Sigmoid colon (tissue), 4 donors: ENCODE measurements at regions not wholly inside any gene's neighbourhood (a gene's known extent, or its start where the extent isn't known, plus 50 kb on each side); places are given as distances from the start of the nearest gene placed in this dataset.

Experiments used
- CTCF ChIP-seq, 4 experiments: fragments of 450-650 bp in 3 of 4; fragments of 200-600 bp in 1 of 4; IDR thresholded peaks; one replicate each; pipeline ENCODE4 v1.5.1; 2016 to 2019; ENCODE audit warnings: antibody characterized with exemption in 4 of 4, mild to moderate bottlenecking in 3 of 4, moderate library complexity in 2 of 4
- EP300 ChIP-seq, 4 donors: sonication (generic); formaldehyde crosslinking; IDR thresholded peaks; one replicate each; pipeline ENCODE4 v1.6.1; 2017; ENCODE audit warnings: antibody characterized with exemption in 4 of 4
- POLR2A ChIP-seq, 2 donors: fragments of 450-650 bp; IDR thresholded peaks; one replicate each; pipeline ENCODE4 v1.6.1; 2016; ENCODE audit warnings: antibody characterized with exemption in 2 of 2, mild to moderate bottlenecking in 2 of 2, moderate library complexity in 2 of 2
- POLR2AphosphoS5 ChIP-seq, 4 donors: sonication (generic); formaldehyde crosslinking; IDR thresholded peaks; one replicate each; pipeline ENCODE4 v1.6.1; 2017; ENCODE audit warnings: antibody characterized with exemption in 4 of 4

GRCh38 chr7:131642429-131642828, 86.0 kb upstream of the PODXL start:
- TF ChIP-seq POLR2A (IDR thresholded peaks at IDR 0.05), result no peak
- no peak for TF ChIP-seq CTCF (IDR thresholded peaks at IDR 0.05)
- TF ChIP-seq POLR2AphosphoS5 (IDR thresholded peaks at IDR 0.05), result no peak
- no peak for TF ChIP-seq EP300 (IDR thresholded peaks at IDR 0.05)
